ENCODE measurements at regions not wholly inside any gene's neighbourhood (a gene's known extent, or its start where the extent isn't known, plus 50 kb on each side); places are given as distances from the start of the nearest gene placed in this dataset.

DNA sequence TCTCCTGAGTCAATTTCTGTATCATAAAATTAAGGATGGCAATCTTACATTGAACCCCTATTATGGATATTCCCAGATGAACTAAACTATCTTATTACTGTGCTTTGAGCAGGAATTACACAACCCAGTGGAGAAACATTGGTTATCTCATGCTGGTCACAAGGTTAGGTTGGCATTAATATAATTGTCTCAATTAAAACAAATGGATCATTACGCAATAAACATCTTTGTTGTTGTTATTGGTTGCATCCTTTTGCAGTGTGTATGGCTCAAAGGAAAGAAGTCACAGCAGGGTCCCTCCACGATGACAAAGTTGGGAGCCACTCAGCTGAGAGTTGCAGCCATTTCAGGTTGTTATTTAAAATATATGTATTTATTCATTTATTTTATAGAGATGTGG lies 297.0 kb upstream of the KLF4 start:
- intact Hi-C loops (cut with DNase I), result loop anchor here in 1 of 10 donors (2.0 kb wide), 1 partner anchor 52 kb away; no protein-coding TSS in a partner anchor
- Histone ChIP-seq H3K4me1 (peaks cover 2 to 28% (median 10%) of the 10 kb centered on the region in 9 donors), H3K4me3 (no peak overlapping the region), H3K36me3 (no peaks in the 10 kb centered on the region), H3K9me3 (no peaks in the 10 kb centered on the region), H3K27ac (no peak overlapping the region), H3K27me3 (no peaks in the 10 kb centered on the region)
- no peak for ATAC-seq
- TF ChIP-seq, protein P1, sequence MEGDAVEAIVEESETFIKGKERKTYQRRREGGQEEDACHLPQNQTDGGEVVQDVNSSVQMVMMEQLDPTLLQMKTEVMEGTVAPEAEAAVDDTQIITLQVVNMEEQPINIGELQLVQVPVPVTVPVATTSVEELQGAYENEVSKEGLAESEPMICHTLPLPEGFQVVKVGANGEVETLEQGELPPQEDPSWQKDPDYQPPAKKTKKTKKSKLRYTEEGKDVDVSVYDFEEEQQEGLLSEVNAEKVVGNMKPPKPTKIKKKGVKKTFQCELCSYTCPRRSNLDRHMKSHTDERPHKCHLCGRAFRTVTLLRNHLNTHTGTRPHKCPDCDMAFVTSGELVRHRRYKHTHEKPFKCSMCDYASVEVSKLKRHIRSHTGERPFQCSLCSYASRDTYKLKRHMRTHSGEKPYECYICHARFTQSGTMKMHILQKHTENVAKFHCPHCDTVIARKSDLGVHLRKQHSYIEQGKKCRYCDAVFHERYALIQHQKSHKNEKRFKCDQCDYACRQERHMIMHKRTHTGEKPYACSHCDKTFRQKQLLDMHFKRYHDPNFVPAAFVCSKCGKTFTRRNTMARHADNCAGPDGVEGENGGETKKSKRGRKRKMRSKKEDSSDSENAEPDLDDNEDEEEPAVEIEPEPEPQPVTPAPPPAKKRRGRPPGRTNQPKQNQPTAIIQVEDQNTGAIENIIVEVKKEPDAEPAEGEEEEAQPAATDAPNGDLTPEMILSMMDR (IDR thresholded peaks at IDR 0.05), result no peak
- 86 to 89% methylated on average over 2 of the region's 2 CpGs for WGBS, 2 donors
- no peak for DNase-seq

- peaks cover 2 to 28% (median 10%) of the 10 kb centered on the region in 9 donors for H3K4me1 ChIP-seq
Measured at GRCh38 chr9:107784235-107784958, 294.8 kb upstream of the KLF4 start.

GRCh38 chr9:107782789-107783188 lies 293.2 kb upstream of the KLF4 start:
- intact Hi-C loops (cut with DNase I), result no loop called here
- H3K4me3 ChIP-seq, result no peak overlapping the region
- no peak for DNase-seq
- H3K27me3 ChIP-seq, result no peaks in the 10 kb centered on the region
- no peaks in the 10 kb centered on the region for H3K36me3 ChIP-seq
- no peak for ATAC-seq
- 70 to 83% methylated on average over 4 of the region's 4 CpGs for WGBS, 2 donors
- H3K4me1 ChIP-seq, result peaks cover 2 to 28% (median 10%) of the 10 kb centered on the region in 9 donors
- TF ChIP-seq, protein P1 (IDR thresholded peaks at IDR 0.05), result no peak
- no peak overlapping the region for H3K27ac ChIP-seq
- no peaks in the 10 kb centered on the region for H3K9me3 ChIP-seq

More at GRCh38 chr9:107784235-107784958, 294.8 kb upstream of the KLF4 start:
- H3K27me3 ChIP-seq, result no peaks in the 10 kb centered on the region
- WGBS, 2 donors, result 34 to 38% methylated on average over 12 of the region's 12 CpGs
- peak; percentile 21 to 36 for DNase-seq
- H3K9me3 ChIP-seq, result no peaks in the 10 kb centered on the region
- TF ChIP-seq, protein P1 (IDR thresholded peaks at IDR 0.05), result no peak
- peak overlapping the region in 4 of 10 donors; percentile 0 to 64 (median 30) for H3K27ac ChIP-seq
- H3K4me3 ChIP-seq, result no peak overlapping the region
- H3K36me3 ChIP-seq, result no peaks in the 10 kb centered on the region
- intact Hi-C loops (cut with DNase I), result no loop called here
- peak; percentile 67 to 94 (median 86) for ATAC-seq

- TF ChIP-seq, protein P1 (IDR thresholded peaks at IDR 0.05), result no peak
- Histone ChIP-seq H3K9me3 (no peaks in the 10 kb centered on the region), H3K4me3 (no peak overlapping the region), H3K36me3 (no peaks in the 10 kb centered on the region), H3K27me3 (no peaks in the 10 kb centered on the region), H3K27ac (no peak overlapping the region), H3K4me1 (peaks cover 2 to 28% (median 10%) of the 10 kb centered on the region in 9 donors)
- intact Hi-C loops (cut with DNase I), result no loop called here
- ATAC-seq (no peak), DNase-seq (no peak)
- 33 to 48% methylated on average over 3 of the region's 3 CpGs for WGBS, 2 donors
Measured at GRCh38 chr9:107782381-107782780, 292.8 kb upstream of the KLF4 start.

Data from heart right ventricle (tissue), 16 donors.